IMR-90 (cell line): ENCODE measurements at regions not wholly inside any gene's neighbourhood (a gene's known extent, or its start where the extent isn't known, plus 50 kb on each side); places are given as distances from the start of the nearest gene placed in this dataset.

ENCODE experiments used
- ATAC-seq: fragments of 200-7000 bp; cut with Tn5 transposase; 2 replicates; pipeline ENCODE4 v1.9.1; 2020; ENCODE audit warnings: low read depth, mild to moderate bottlenecking, moderate library complexity
- BruUV-seq: library from RNA; stranded (reverse); fragments of 400-500 nt; replicated peaks from 2 replicates; lab custom pipeline; 2021; lab: Mats Ljungman, UMichigan
- CTCF ChIA-PET: fragments of 300-600 bp; formaldehyde crosslinking; extraction: SDS; loops from one replicate; lab custom pipeline; 2021; ENCODE audit warnings: antibody characterized with exemption; lab: Yijun Ruan, JAX
- POLR2A ChIA-PET: fragments of 300-600 bp; sonication (Branson Sonifier 250); formaldehyde crosslinking; loops from one replicate; lab custom pipeline; 2022; ENCODE audit warnings: antibody characterized with exemption; ENCODE audit not compliant: unreplicated experiment; lab: Charles Lee
- DNase-seq: peaks from one replicate; pipeline ENCODE4 v3.0.0; 2013
- H2AFZ ChIP-seq: replicated peaks from 2 replicates; pipeline ENCODE3; 2013; ENCODE audit warnings: low read length, mild to moderate bottlenecking; ENCODE audit not compliant: poor library complexity
- H2AK5ac ChIP-seq: 2 replicates; pipeline ENCODE4 v1.6.1; 2013; ENCODE audit warnings: low read depth, low read length, inconsistent platforms
- H2AK9ac ChIP-seq: replicated peaks from 2 replicates; pipeline ENCODE3; 2013; ENCODE audit warnings: mild to moderate bottlenecking, low read depth, low read length, moderate library complexity; ENCODE audit not compliant: poor library complexity
- H2BK120ac ChIP-seq: 2 replicates; pipeline ENCODE4 v1.6.1; 2013; ENCODE audit warnings: low read depth, low read length, inconsistent platforms
- H2BK15ac ChIP-seq: 3 replicates; pipeline ENCODE4 v1.6.1; 2013; ENCODE audit warnings: low read depth, low read length, inconsistent platforms
- H2BK20ac ChIP-seq: 2 replicates; pipeline ENCODE4 v1.6.1; 2013; ENCODE audit warnings: low read depth, mild to moderate bottlenecking, inconsistent platforms, low read length, moderate library complexity
- H2BK5ac ChIP-seq: 2 replicates; pipeline ENCODE4 v1.6.1; 2013; ENCODE audit warnings: mild to moderate bottlenecking, low read depth, low read length, inconsistent platforms; ENCODE audit not compliant: poor library complexity, severe bottlenecking
- H3K14ac ChIP-seq: replicated peaks from 2 replicates; pipeline ENCODE4 v1.6.1; 2013; ENCODE audit warnings: low read depth, low read length, inconsistent platforms
- H3K18ac ChIP-seq: 2 replicates; pipeline ENCODE4 v1.6.1; 2013; ENCODE audit warnings: low read depth, low read length, control low read depth
- H3K23ac ChIP-seq: 2 replicates; pipeline ENCODE4 v1.6.1; 2013; ENCODE audit warnings: low read depth, low read length, inconsistent platforms
- H3K27ac ChIP-seq: 2 replicates; pipeline ENCODE4 v1.5.1; 2013; ENCODE audit warnings: mild to moderate bottlenecking, control low read depth, low read length; ENCODE audit not compliant: insufficient read depth
- H3K27me3 ChIP-seq: 2 replicates; pipeline ENCODE4 v1.6.1; 2013; ENCODE audit warnings: low read length; ENCODE audit not compliant: control insufficient read depth, insufficient read depth
- H3K36me3 ChIP-seq: 2 replicates; pipeline ENCODE4 v1.6.1; 2013; ENCODE audit warnings: low read length, mixed read lengths; ENCODE audit not compliant: control insufficient read depth, insufficient read depth
- H3K4ac ChIP-seq: 2 replicates; pipeline ENCODE4 v1.6.1; 2013; ENCODE audit warnings: low read depth, low read length, inconsistent platforms
- H3K4me1 ChIP-seq: 2 replicates; pipeline ENCODE4 v1.6.1; 2013; ENCODE audit warnings: low read length, mixed read lengths; ENCODE audit not compliant: control insufficient read depth, insufficient read depth
- H3K4me2 ChIP-seq: 2 replicates; pipeline ENCODE4 v1.6.1; 2013; ENCODE audit warnings: low read depth, mild to moderate bottlenecking, control low read depth, low read length, moderate library complexity
- H3K4me3 ChIP-seq: 2 replicates; pipeline ENCODE4 v1.5.1; 2013; ENCODE audit warnings: low read depth, mild to moderate bottlenecking, control low read depth, low read length, moderate library complexity; ENCODE audit not compliant: insufficient read depth
- H3K56ac ChIP-seq: 2 replicates; pipeline ENCODE4 v1.6.1; 2013; ENCODE audit warnings: low read length, inconsistent platforms; ENCODE audit not compliant: insufficient read depth; ENCODE audit errors: extremely low read depth
- H3K79me1 ChIP-seq, 2 experiments: 2 replicates each; pipeline ENCODE4 v1.6.1; 2013; ENCODE audit warnings: low read length in 2 of 2, inconsistent platforms in 1 of 2, low read depth in 1 of 2
- H3K9ac ChIP-seq: 2 replicates; pipeline ENCODE4 v1.6.1; 2013; ENCODE audit warnings: low read depth, low read length, control low read depth
- H3K9me1 ChIP-seq: 2 replicates; pipeline ENCODE4 v1.6.1; 2013; ENCODE audit warnings: low read length, inconsistent platforms; ENCODE audit not compliant: insufficient read depth
- H3K9me3 ChIP-seq: 2 replicates; pipeline ENCODE4 v1.6.1; 2013; ENCODE audit warnings: low read length; ENCODE audit not compliant: control insufficient read depth, insufficient read depth
- H4K20me1 ChIP-seq: 2 replicates; pipeline ENCODE4 v1.6.1; 2013; ENCODE audit warnings: low read length, inconsistent platforms; ENCODE audit not compliant: insufficient read depth
- H4K5ac ChIP-seq: 2 replicates; pipeline ENCODE4 v1.6.1; 2013; ENCODE audit warnings: mild to moderate bottlenecking, low read depth, low read length, control low read depth
- H4K8ac ChIP-seq, 2 experiments: 2 replicates each; pipeline ENCODE4 v1.6.1; 2013; ENCODE audit warnings: low read depth in 2 of 2, low read length in 2 of 2, control low read depth in 1 of 2, inconsistent platforms in 1 of 2
- H4K91ac ChIP-seq: 2 replicates; pipeline ENCODE4 v1.6.1; 2013; ENCODE audit warnings: low read depth, low read length, inconsistent platforms; ENCODE audit not compliant: insufficient read depth
- CEBPB ChIP-seq: IDR thresholded peaks from 2 replicates; pipeline ENCODE4 v1.6.1; 2012; ENCODE audit warnings: low read depth, low read length, improper control_type of control experiment
- CHD1 ChIP-seq: IDR thresholded peaks from 2 replicates; pipeline ENCODE4 v1.6.1; 2012; ENCODE audit warnings: low read depth, low read length, improper control_type of control experiment
- MAFK ChIP-seq: IDR thresholded peaks from 2 replicates; pipeline ENCODE4 v1.6.1; 2012; ENCODE audit warnings: low read depth, low read length, improper control_type of control experiment
- MXI1 ChIP-seq: IDR thresholded peaks from 2 replicates; pipeline ENCODE4 v1.6.1; 2012; ENCODE audit warnings: low read depth, mild to moderate bottlenecking, low read length, moderate library complexity, borderline replicate concordance
- NFE2L2 ChIP-seq: fragments of 150-350 bp; IDR thresholded peaks from 2 replicates; pipeline ENCODE4 v1.6.1; 2016; ENCODE audit warnings: low read depth, mild to moderate bottlenecking, low read length
- WGBS, 2 experiments: methylation state at CpG; one replicate each; pipeline versions ENCODE4 v1.1.5 to v1.1.7; 2013; ENCODE audit warnings: missing lambda C conversion rate in 2 of 2; ENCODE audit not compliant: insufficient read length in 1 of 2; ENCODE audit errors: extremely low coverage in 2 of 2; 5-methylcytosine and 5-hydroxymethylcytosine counted together
- dilution Hi-C: fragments of 300-500 bp; cut with HindIII; formaldehyde crosslinking; loops from one replicate; pipeline ENCODE4 v1.14.3; 2018; ENCODE audit warnings: low sequenced_read_pairs; ENCODE audit not compliant: unreplicated experiment
- in situ Hi-C: fragments of 300-500 bp; cut with MboI; formaldehyde crosslinking; loops from 3 replicates; pipeline ENCODE4 v1.14.3; 2019; ENCODE audit warnings: low sequenced_read_pairs, inconsistent platforms, mixed read lengths
- intact Hi-C: fragments of 100-400 bp; cut with micrococcal nuclease; formaldehyde crosslinking; loops from 2 replicates; pipeline ENCODE4 v1.10.0; 2022

- no CpG with 5 or more reads among the region's 7 CpGs for WGBS, 2 experiments
- Histone ChIP-seq H3K4ac (no peak overlapping the region), H3K4me3 (no peak overlapping the region), H4K8ac (no peak overlapping the region), H2BK120ac (no peak overlapping the region), H2AK9ac (no peak overlapping the region), H2BK15ac (no peak overlapping the region), H3K79me1 (no peaks in the 10 kb centered on the region), H2AFZ (no peak overlapping the region), H3K9ac (no peak overlapping the region), H3K23ac (no peak overlapping the region), H3K36me3 (no peaks in the 10 kb centered on the region), H3K14ac (no peak overlapping the region), H3K9me3 (peaks cover 1% of the 10 kb centered on the region; the same call in 1 of the 2 replicates), H2BK5ac (no peak overlapping the region), H3K4me1 (no peaks in the 10 kb centered on the region), H3K9me1 (no peaks in the 10 kb centered on the region), H4K5ac (no peak overlapping the region), H2BK20ac (no peak overlapping the region), H3K18ac (no peak overlapping the region), H2AK5ac (no peak overlapping the region), H4K20me1 (peaks cover 5% of the 10 kb centered on the region; the same call in 1 of the 2 replicates), H3K4me2 (no peak overlapping the region), H3K56ac (no peak overlapping the region), H3K27me3 (peaks cover 81% of the 10 kb centered on the region), H3K27ac (no peak overlapping the region), H4K91ac (no peak overlapping the region)
- dilution Hi-C loops: no loop called here
- no TSS peak for BruUV-seq
- DNase-seq (no peak), ATAC-seq (no peak)
- intact Hi-C loops: no loop called here
- in situ Hi-C loops: no loop called here
- POLR2A ChIA-PET: no interaction called here
- CTCF ChIA-PET: no interaction called here
- no peak for TF ChIP-seq CEBPB
- no peak for TF ChIP-seq NFE2L2
- peak; percentile 62 for TF ChIP-seq MAFK
- TF ChIP-seq CHD1: no peak
- TF ChIP-seq MXI1: no peak
Observed at GRCh38 chr10:78892338-78893176, 176.2 kb upstream of the ZMIZ1 start.
